HG02623 (cell line): ENCODE measurements at regions not wholly inside any gene's neighbourhood (a gene's known extent, or its start where the extent isn't known, plus 50 kb on each side); places are given as distances from the start of the nearest gene placed in this dataset.

Experiments used
- ATAC-seq: cut with Tn5 transposase; IDR thresholded peaks from one replicate; pipeline ENCODE4 v1.9.1; 2021; ENCODE audit warnings: moderate library complexity; ENCODE audit not compliant: unreplicated experiment

DNA sequence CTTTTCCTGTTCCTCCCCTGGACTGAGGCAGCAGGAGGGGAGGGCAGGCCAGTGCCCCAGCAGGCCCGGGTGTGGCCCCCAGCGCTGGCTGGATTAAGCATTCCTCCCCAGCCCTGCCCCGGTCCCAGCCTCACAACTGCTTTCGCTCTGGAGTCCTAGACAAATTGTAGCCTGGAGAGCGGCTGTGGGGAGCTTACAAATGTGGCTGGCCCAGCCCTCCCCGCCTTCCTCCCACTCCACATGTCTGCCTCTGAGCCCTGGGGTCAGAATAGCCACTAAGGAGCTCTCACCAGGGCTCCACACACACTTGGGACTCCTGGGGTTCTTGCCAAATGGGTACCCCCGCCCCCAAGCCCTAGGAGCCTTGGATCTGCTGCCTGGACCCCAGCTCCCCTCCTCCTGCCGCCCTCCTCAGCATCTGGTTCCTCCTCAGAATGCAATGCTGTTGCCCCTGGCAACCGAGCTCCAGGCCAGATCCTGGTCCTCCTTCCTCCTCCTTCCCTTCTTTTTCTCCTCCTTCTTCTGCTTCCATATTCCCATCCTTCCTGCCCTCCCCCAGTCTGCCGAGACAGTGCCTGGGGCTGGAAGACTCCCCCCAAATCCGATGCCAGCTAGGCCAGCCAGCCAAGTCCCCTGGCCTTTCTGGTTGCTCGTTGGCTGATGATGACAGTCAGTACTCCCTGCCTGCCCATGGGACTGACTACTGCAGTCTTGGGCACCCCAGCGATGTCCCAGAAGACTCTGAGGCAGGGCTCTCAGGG lies 91.1 kb downstream of the LINGO1 start:
- no peak for ATAC-seq

DNA sequence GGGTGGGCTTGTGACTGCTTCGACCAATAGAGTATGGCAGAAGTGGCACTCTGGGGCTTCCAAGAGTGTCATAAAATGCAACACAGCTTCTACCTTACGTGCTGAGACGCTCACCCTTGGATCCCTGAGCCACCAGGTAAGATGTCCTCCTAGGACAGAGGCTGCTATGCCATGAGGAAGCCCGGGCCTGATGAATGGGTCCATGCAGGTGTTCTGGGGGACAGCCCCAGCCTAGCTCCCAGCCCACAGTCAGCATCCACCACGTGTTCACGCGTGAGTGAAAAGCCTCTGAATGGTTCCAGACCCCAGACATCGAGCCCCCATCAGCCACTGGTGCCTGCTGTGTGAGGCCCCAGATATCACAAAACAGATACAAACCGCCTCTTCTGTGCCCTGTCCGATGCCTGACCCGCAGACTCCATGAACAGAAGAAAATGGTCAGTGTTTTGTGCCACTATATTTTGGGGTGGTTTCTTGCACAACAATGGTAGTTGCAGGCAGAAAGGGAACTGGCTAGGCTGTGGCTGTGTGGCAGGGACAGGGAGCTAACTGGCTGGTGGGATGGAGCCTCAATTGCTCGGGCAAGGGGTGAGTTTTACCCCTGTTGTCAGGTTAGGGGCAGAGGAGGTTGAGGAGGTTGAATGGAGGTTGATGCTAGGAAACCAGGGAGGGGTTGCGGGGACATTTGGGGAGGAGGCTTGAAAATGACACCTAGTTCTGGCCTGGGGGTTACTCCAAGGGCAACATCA lies 92.2 kb downstream of the LINGO1 start:
- ATAC-seq: no peak

DNA sequence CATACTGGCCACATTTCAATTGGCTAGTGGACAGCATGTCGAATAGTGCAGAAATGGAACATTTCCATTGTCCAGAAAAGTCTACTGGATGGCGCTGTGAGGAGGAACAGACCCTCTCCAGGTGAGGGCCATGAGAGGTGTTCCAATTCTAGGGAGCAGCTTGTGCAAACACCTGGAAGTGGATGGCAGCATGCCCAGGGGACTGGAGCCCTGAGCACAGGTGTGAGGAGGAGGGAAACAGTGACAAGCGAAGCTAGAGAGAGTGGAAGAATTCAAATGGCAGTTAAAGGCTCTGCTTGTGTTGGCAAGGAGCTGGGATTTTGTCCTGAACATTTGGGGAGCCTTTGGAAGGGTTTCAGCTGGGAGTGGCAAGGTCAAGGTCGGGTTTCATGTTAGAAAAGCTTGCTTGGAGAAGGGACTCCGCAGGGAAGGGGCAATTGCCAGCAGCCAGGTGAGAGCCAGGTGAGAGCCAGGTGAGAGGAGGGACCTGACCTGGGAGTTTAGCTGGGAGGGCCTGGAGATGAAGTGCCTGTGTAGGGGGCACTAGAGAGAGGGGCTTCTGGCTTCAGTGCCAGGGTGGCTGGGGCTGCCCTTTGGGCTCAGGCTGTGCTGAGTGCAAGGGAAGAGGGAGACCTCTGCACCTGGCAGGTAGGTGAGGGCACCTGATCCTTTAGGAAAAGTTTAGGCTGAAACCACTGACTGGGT lies 93.8 kb downstream of the LINGO1 start:
- ATAC-seq: no peak

DNA sequence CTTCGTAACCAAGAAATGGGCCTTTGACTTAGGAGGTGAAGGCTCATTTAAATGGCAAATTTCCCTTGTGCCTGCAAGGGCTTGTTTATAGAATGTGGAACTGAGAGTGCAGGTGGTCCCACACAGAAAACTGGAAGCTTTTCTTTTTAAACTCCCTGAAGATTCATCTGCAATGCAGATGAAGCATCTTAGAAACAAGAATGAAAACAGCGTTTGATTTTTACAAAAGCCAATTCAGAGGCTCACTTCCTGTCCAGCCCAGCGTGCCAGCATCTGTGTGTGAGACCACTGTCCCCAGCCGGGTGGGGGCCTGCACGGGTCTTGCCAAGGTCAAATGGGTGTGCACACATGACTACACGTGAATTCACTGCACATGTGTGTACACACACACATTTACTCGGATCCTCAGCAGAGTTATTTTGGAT lies 94.7 kb downstream of the LINGO1 start:
- ATAC-seq: peak; percentile 82

DNA sequence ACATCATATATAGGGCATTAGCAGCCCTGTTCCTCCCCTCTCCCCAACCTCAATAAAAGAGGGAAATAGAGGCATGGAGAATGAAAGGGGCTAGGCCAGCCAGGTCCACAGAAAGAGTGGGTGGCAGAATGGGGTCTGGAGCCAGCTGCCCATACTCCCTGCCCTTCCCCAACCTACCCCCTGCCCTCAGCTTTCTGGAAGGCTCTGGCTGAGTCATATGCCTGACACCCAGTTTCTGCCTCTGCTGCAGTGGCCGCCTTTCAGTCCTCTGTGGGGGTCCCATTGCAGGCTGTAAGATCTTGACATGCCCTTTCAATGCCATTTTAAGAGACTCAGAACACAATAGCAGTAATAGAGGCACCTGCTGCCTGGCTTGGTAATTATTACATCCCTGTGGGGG lies 95.7 kb downstream of the LINGO1 start:
- no peak for ATAC-seq

DNA sequence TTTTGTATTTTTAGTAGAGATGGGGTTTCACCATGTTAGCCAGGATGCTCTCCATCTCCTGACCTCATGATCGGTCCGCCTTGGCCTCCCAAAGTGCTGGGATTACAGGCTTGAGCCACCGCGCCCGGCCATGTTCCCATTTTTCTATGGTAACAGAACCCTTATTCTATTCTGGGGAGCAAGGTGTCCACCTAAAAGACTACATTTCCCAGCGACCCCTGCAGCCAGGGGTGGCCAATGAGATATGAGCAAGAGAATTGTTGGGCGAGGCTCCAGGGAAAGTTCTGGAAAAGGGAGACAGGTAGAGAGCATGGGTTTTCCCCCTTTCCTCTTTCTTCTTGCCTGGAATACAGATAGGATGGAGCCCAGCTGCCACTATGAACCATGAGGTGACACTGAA lies 96.9 kb downstream of the LINGO1 start:
- ATAC-seq: no peak
